Stimulated activated CD4-positive, alpha-beta T cell treated with anti-CD3 and anti-CD28 coated beads, TNF-alpha, amount 100 ng/mL, for 48 hours (primary cell): ENCODE measurements at regions not wholly inside any gene's neighbourhood (a gene's known extent, or its start where the extent isn't known, plus 50 kb on each side); places are given as distances from the start of the nearest gene placed in this dataset.

Source experiments
- DNase-seq, 3 donors: peaks; one replicate each; pipeline ENCODE4 v3.0.0-alpha.2; 2020; ENCODE audit warnings: low read depth in 3 of 3

DNA sequence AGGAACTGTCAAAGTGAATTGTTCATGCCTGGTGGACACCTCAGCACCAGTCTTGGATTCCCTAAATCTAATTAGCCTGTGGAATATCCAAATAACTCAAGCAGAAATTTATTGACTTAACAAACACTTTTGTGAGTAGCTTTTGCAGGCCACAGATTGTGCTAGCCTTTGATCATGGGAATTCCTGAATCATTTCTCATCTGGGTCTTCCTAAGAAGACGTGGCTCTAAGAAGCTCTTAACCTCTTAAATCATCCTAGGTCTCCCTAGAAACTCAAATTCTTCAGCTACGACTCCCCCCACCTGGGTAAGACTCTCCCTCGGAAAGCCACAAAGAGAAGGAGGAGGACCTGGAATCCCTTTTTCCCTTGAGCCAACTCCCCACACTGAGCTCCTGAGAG lies 53.8 kb upstream of the PSEN2 start:
- no peak for DNase-seq

DNA sequence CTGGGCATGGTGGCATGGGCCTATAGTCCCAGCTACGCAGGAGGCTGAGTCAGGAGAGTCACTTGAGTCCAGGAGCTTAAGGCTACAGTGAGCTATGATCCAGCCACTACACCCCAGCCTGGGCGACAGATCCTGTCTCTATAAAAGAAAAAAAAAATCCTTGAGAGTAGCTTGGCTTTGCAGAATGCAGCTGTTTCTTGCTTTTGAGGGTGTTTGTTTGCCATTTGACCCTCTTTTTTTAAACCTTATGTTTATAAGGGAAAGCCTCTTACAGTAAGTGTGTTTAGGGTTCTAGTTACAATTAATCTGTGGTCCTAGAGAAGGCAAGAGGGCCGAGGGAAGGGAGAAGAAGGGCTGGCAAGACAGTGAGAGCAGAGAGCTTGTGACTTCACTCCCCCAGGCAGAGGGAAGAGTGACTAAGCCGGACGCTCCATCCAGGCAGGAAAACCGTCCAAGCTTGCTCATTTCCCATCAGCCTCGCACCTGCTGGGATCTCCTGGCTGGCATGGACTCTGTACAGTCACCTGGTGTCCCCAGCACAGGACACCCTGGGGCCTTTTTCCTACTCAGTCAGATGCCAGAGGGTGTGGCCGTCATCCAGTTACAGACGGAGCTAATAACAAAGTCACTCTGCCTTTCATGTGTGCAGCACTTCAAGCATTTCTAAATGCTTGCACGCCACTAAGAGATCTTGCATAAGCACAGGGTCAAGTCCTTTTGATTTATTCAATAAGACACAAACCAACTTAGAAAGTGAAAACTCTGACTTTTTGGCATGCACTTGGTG lies 55.5 kb upstream of the PSEN2 start:
- DNase-seq = no peak

DNA sequence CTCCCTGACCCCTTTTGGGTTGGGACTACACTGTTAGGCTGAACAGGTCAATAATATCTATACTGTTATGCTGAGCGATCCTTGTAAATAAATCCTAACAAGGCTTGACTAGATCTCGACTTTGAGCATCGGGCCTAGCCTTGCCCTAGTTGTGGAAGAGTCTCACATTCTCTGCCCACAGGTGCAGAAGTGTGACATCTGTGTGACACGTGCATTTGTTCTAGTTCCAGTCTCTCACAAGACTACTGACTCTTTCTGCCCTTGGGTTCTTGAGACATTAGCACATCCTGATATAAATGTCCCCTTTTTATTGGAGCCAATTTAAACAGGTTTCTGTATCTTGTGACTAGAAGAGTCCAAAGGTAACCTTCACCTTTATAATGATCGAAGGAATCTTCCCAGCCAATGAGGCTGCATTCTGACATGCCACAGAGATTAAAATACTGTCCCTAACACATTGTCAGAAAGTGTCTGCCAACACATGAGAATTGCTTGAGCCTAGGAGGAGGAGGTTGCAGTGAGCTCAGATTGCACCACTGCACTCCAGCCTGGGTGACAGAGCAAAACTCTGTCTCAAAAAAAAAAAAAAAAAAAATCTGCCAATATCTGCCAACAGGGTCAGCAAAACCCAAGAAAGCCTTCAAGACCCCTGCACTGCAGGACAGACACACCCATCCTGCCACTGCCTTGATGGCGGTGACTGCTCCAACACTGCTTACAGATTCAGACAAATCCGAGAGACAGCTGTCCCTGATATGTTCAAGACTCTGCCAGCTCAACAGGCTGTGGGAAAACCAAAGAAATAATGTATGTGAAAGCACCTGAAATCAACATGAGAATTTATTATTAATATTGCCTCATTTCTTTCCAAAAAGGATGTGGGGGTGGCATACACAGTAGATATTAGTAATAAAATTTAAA lies 56.5 kb upstream of the PSEN2 start:
- no peak for DNase-seq

- no peak for DNase-seq
Observed at GRCh38 chr1:226810681-226811080, 59.7 kb upstream of the PSEN2 start.

- no peak for DNase-seq
Observed at GRCh38 chr1:226809785-226810571, 60.4 kb upstream of the PSEN2 start.

- DNase-seq = no peak
Observed at GRCh38 chr1:226808501-226808900, 61.9 kb upstream of the PSEN2 start.

DNA sequence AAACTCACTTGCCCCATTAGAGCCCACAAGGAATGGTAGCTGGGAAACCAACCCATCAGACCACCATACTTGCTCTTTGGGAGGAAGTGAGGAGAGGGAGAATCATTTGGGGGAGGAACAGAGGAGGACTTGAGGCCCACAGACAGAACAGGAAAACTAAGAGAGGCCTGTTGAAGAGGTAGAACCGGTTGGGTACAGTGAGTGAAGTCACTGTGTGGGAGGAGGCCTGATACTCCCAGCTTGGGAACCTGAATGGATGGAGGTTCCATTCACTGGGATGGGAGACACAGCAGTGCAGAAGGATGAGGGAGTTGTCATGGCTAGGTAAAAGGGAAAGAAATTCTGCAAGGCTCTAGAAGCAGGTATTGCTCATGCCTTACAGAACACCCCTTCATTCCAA lies 63.4 kb upstream of the PSEN2 start:
- no peak for DNase-seq

GRCh38 chr1:226804907-226805759 lies 65.3 kb upstream of the PSEN2 start:
- no peak for DNase-seq

DNA sequence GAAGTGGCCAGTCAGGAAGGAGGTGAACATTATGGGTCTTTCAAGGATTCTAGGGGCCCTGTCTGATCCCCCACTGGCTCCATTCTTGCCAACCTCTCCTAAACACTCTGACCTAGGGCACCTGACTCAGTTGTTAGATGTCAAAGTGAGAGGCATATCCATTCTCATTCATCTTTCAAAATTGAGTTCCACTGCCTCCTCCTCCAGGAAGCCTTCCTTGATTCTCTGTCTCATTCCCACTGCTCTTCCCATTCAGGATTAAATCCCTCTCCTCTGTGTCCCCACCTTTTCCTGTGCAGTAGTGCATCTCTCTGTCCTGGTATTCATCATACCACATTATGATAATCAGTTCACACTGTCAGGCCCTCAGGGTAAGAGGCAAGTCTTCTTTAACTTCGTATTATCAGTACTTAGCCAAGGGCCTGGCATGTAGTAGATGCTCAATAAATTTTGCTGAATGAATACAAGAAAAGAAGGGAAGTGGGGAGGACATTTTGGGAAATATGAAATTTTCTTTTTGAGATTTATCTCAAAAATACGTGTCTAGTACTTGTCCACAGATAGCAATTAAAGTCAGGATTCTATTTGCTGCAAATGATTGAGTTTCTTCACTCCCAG lies 61.8 kb upstream of the ITPKB start:
- no peak for DNase-seq

- DNase-seq = no peak
Observed at GRCh38 chr1:226799634-226800281, 60.7 kb upstream of the ITPKB start.

DNA sequence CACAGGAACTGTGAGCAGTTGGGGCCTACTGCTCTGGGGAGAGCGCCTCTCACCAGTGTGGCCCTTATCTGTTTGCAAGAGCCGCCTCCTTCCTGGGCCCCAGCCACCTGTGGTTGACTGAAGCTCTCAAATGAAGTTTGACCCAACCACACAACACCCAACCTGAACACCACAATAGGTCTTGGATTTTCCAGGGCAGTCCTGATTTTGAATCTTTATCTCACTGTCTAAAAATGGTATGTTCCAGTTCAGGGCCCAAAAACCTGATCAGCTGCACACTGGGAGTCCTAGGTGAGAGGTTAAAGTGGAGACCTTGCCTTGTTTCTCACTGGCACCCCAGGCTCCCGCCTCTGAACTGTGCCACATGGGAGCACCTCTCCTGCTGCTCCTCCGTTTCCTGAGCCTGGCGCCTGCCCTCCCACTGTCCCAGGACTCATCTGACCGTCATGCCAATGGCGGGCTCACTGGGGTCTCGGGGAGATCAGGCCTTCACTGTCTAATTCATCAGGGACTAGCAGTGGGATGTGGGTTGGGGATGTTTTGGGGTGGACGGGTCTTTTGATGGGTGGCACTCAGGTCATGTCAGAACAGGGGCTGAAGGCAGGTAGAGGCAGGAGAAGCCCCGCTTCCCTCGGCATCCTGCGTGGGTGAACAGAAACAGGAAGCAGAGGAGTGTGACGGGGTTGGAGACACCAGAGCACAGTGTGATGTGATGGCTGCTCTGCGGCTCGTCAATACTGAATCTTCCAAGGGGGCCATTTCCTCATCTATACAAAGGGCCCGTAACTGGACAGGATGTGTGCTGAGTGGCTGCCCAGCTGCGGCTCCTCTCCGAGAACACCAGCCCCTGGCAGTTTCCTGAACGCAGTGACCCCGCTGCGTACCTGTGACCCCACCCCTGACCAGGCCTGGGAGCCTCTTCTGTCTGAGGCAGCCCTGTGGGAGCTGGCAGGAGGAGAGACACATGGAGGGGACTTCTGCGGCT lies 59.6 kb upstream of the ITPKB start:
- peak; percentile 40 to 55 (median 54) for DNase-seq

DNA sequence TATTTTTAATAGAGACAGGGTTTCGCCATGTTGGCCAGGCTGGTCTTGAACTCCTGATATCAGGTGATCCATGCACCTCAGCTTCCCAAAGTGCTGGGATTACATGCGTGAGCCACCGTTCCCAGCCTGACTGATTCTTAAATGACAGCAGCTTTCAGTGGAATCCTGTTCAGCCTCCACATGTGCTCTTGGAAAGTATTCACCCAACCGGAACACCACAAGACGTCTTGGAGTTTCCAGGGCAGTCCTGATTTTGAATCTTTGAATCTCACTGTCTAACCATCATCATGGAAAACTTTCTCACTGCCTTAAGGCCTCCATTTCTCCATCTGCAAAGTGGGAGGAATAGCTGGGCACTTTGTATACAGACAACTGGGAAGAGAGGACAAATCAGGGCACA lies 58.1 kb upstream of the ITPKB start:
- no peak for DNase-seq

DNA sequence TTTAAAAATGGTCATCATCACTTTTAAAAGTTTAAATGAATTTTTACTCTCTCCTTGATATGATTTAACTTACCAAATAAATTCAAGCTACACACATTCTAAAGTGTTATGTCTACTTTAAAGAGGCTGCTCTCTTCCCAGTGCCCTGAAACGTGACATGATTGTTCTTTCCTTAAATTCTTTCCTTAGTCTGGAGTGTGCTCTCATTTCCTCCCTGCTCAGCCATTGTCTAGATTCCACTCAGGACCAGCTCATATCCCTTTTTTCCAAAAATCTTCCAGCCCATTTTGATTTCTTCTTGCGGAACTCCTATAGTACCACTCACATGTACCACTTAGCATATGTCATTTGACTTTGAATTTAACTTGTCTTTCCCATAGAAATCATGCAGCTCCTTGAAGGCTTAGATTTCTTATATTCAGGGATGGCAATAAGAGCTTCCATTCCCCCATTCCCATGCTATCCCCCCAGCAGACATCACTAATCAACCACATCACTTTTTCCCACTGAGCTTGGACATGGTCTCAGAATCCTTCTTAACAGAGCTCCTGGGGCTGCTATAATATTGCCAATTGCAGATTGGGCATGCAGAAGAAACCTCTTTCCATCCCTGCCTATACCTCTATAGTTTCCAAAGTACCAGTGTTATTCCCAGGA lies 54.7 kb upstream of the ITPKB start:
- no peak for DNase-seq

GRCh38 chr1:226792368-226792767 lies 53.3 kb upstream of the ITPKB start:
- no peak for DNase-seq

GRCh38 chr1:226790545-226791181 lies 51.6 kb upstream of the ITPKB start:
- DNase-seq = no peak

DNA sequence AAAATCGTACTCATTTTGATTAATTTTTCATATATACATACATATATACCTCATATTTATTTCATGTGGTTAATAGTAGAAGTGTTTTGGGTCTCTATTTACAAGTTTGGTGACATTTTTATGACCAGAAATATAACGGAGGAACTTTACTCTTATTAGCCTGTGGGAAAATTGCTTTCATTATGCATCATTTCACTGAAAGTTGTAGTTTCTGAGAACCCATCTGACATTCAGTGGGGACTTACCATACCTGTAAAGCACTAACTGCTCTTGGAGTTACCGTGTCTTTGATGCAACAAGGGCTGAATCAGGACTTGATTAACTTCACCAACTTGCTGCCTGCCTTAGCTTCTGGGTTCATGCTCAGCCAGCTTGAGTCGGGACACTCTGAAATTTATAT lies 49.9 kb upstream of the ITPKB start:
- DNase-seq = no peak
